ENCODE measurements at regions not wholly inside any gene's neighbourhood (a gene's known extent, or its start where the extent isn't known, plus 50 kb on each side); places are given as distances from the start of the nearest gene placed in this dataset.

DNA sequence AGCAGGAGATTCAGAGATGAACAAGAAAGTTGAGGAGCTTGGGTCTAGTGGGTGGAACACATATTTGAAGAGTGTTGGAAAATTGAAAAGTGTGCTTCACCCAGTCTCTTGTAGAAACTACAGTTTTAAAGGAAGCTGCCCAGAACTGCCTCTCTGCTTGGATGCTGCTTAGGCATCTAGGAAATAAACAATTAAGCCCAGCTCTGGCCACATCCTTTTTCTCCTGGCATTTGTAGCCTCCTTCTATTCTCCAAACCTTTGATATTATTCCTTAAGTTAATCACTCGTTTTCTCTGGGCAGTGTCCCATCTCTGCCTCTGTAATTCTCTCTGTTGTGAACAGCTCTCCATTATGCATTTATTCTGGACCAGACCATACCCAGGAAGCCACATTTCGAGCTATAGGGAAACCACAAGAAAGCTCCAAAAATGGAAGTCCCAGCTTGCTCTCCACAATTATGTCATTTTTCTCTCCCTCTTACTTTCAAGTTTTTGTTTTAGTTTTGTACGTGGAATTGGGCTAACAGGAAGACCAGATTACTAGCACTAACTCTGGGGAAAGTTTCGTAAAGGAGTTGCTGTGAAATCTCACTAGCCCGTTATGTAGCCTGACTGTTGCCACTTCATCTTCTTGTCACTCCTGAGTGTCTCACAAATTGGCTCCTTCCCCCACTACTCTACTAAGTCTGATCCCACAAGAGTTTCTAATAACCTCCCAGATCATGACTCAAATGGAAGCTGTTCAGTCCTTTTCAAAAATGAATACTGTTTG is 102.2 kb downstream of the NTMT2 start:
- TF ChIP-seq POLR2A (IDR thresholded peaks at IDR 0.05; ENCODE audit: extremely low read depth, insufficient read length) (no peak), MYC (IDR thresholded peaks at IDR 0.05; ENCODE audit: low read depth, low read length) (no peak)
- TF ChIP-seq, protein P1, sequence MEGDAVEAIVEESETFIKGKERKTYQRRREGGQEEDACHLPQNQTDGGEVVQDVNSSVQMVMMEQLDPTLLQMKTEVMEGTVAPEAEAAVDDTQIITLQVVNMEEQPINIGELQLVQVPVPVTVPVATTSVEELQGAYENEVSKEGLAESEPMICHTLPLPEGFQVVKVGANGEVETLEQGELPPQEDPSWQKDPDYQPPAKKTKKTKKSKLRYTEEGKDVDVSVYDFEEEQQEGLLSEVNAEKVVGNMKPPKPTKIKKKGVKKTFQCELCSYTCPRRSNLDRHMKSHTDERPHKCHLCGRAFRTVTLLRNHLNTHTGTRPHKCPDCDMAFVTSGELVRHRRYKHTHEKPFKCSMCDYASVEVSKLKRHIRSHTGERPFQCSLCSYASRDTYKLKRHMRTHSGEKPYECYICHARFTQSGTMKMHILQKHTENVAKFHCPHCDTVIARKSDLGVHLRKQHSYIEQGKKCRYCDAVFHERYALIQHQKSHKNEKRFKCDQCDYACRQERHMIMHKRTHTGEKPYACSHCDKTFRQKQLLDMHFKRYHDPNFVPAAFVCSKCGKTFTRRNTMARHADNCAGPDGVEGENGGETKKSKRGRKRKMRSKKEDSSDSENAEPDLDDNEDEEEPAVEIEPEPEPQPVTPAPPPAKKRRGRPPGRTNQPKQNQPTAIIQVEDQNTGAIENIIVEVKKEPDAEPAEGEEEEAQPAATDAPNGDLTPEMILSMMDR (IDR thresholded peaks at IDR 0.05; ENCODE audit: low read depth, low read length): no peak

Data from NB4 (cell line).